ENCODE measurements at regions not wholly inside any gene's neighbourhood (a gene's known extent, or its start where the extent isn't known, plus 50 kb on each side); places are given as distances from the start of the nearest gene placed in this dataset.

DNA sequence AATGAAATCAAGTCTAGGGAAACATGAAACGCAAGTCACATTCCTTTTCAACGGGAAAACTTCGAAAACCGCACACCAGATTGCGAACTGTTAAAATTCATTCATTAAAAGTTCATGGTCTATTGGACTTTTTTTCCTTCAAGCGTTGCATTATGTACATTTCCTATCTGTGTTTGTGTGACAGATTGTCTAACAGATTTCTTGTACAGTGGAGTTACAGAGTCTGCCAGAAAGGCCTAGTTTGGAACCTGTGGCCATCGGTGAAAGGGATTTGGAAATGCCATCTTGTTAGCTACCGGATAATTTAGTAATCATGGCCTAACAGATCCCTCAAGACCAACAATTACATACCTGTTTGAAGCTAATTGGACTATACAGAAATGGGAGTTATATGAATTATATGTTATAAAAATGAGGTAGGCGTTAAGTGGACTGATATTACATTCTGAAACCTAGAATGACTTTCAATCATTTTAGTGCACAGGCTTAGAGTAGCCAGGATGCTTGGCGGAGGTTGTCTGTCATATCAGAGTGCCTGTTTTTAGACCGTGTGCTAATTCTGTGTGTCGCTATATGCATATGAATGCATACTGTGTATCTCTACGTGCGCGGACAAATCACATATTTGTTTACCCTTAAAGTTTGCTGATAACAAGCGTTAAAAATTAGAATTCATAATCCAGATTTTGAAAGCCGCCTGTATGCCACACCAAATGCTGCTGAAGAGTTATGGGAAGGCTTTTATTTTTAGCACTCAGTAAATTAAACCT, 885.4 kb upstream of the RBFOX1 start:
- TF ChIP-seq ARNTL (CRISPR knock-in tag; IDR thresholded peaks at IDR 0.05; ENCODE audit: borderline replicate concordance, low read depth) (no peak), ZFP30 (CRISPR knock-in tag; IDR thresholded peaks at IDR 0.05) (no peak), PPARA (CRISPR knock-in tag; IDR thresholded peaks at IDR 0.05; ENCODE audit: borderline replicate concordance) (no peak), TOX (CRISPR knock-in tag; IDR thresholded peaks at IDR 0.05; ENCODE audit: borderline replicate concordance) (no peak), ZNF70 (CRISPR knock-in tag; IDR thresholded peaks at IDR 0.05) (no peak), RARB (CRISPR knock-in tag; IDR thresholded peaks at IDR 0.05) (no peak), ESRRG (CRISPR knock-in tag; IDR thresholded peaks at IDR 0.05) (no peak), ZNF565 (CRISPR knock-in tag; conservative IDR thresholded peaks at IDR 0.05; ENCODE audit: low read depth) (no peak), ZFP3 (CRISPR knock-in tag; IDR thresholded peaks at IDR 0.05) (no peak), CSRNP3 (CRISPR knock-in tag; IDR thresholded peaks at IDR 0.05) (no peak), ZNF8 (CRISPR knock-in tag; IDR thresholded peaks at IDR 0.05) (no peak)
- TF ChIP-seq, protein P1, sequence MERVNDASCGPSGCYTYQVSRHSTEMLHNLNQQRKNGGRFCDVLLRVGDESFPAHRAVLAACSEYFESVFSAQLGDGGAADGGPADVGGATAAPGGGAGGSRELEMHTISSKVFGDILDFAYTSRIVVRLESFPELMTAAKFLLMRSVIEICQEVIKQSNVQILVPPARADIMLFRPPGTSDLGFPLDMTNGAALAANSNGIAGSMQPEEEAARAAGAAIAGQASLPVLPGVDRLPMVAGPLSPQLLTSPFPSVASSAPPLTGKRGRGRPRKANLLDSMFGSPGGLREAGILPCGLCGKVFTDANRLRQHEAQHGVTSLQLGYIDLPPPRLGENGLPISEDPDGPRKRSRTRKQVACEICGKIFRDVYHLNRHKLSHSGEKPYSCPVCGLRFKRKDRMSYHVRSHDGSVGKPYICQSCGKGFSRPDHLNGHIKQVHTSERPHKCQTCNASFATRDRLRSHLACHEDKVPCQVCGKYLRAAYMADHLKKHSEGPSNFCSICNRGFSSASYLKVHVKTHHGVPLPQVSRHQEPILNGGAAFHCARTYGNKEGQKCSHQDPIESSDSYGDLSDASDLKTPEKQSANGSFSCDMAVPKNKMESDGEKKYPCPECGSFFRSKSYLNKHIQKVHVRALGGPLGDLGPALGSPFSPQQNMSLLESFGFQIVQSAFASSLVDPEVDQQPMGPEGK (CRISPR knock-in tag; IDR thresholded peaks at IDR 0.05; ENCODE audit: borderline replicate concordance) = no peak
- TF ChIP-seq, protein P2, sequence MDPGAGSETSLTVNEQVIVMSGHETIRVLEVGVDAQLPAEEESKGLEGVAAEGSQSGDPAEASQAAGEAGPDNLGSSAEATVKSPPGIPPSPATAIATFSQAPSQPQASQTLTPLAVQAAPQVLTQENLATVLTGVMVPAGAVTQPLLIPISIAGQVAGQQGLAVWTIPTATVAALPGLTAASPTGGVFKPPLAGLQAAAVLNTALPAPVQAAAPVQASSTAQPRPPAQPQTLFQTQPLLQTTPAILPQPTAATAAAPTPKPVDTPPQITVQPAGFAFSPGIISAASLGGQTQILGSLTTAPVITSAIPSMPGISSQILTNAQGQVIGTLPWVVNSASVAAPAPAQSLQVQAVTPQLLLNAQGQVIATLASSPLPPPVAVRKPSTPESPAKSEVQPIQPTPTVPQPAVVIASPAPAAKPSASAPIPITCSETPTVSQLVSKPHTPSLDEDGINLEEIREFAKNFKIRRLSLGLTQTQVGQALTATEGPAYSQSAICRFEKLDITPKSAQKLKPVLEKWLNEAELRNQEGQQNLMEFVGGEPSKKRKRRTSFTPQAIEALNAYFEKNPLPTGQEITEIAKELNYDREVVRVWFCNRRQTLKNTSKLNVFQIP (CRISPR knock-in tag; IDR thresholded peaks at IDR 0.05; ENCODE audit: borderline replicate concordance, low read depth) = no peak

Measured in SK-N-SH treated with all-trans-retinoic acid at 6 μM for 48 hours (cell line).